ENCODE measurements at regions not wholly inside any gene's neighbourhood (a gene's known extent, or its start where the extent isn't known, plus 50 kb on each side); places are given as distances from the start of the nearest gene placed in this dataset.
"Not testable (repeated sequence)": the region's sequence is repeated elsewhere in the genome, so short reads cannot be mapped to it uniquely, and the experiment has no call there.

- peaks cover 7% of the 10 kb centered on the region for H3K27me3 Mint-ChIP-seq
- ATAC-seq: peak; percentile 48
- peaks cover 9% of the 10 kb centered on the region for H3K4me1 Mint-ChIP-seq
- no peaks in the 10 kb centered on the region for H3K9me3 Mint-ChIP-seq
- H3K27ac Mint-ChIP-seq: no peak overlapping the region
- no peaks in the 10 kb centered on the region for H3K36me3 Mint-ChIP-seq
- no peak overlapping the region for H3K4me3 Mint-ChIP-seq
Measured at GRCh38 chr6:155882527-155883333, 427.1 kb upstream of the NOX3 start.

- Mint-ChIP-seq H3K36me3 (no peaks in the 10 kb centered on the region), H3K4me1 (peaks cover 9% of the 10 kb centered on the region), H3K4me3 (no peak overlapping the region), H3K9me3 (no peaks in the 10 kb centered on the region), H3K27ac (no peak overlapping the region), H3K27me3 (no peaks in the 10 kb centered on the region)
- ATAC-seq: peak; percentile 35
Measured at GRCh38 chr6:155881826-155882526, 426.3 kb upstream of the NOX3 start.

GRCh38 chr6:155880900-155881299 is 425.3 kb upstream of the NOX3 start:
- Mint-ChIP-seq H3K27me3 (peaks cover 6% of the 10 kb centered on the region), H3K27ac (no peak overlapping the region), H3K4me3 (no peak overlapping the region), H3K4me1 (peaks cover 9% of the 10 kb centered on the region), H3K36me3 (no peaks in the 10 kb centered on the region), H3K9me3 (no peaks in the 10 kb centered on the region)
- ATAC-seq: no peak

- no peaks in the 10 kb centered on the region for H3K9me3 Mint-ChIP-seq
- H3K27me3 Mint-ChIP-seq: peaks cover 8% of the 10 kb centered on the region
- peaks cover 5% of the 10 kb centered on the region for H3K4me1 Mint-ChIP-seq
- no peak for ATAC-seq
- no peak overlapping the region for H3K27ac Mint-ChIP-seq
- no peak overlapping the region for H3K4me3 Mint-ChIP-seq
- no peaks in the 10 kb centered on the region for H3K36me3 Mint-ChIP-seq
Measured at GRCh38 chr6:155872961-155873360, 417.3 kb upstream of the NOX3 start.

GRCh38 chr6:155867682-155868081 is 412.0 kb upstream of the NOX3 start:
- no peak overlapping the region for H3K27ac Mint-ChIP-seq
- no peaks in the 10 kb centered on the region for H3K9me3 Mint-ChIP-seq

GRCh38 chr6:155866676-155867390 is 411.2 kb upstream of the NOX3 start:
- H3K4me1 Mint-ChIP-seq, H3K27me3 Mint-ChIP-seq, H3K9me3 Mint-ChIP-seq, H3K27ac Mint-ChIP-seq, ATAC-seq, H3K4me3 Mint-ChIP-seq, H3K36me3 Mint-ChIP-seq: not testable (repeated sequence)

More at GRCh38 chr6:155867682-155868081, 412.0 kb upstream of the NOX3 start:
- no peak for ATAC-seq
- Mint-ChIP-seq H3K4me3 (no peak overlapping the region), H3K4me1 (no peaks in the 10 kb centered on the region), H3K27me3 (no peaks in the 10 kb centered on the region), H3K36me3 (no peaks in the 10 kb centered on the region)

GRCh38 chr6:155861821-155862220 is 406.2 kb upstream of the NOX3 start:
- H3K36me3 Mint-ChIP-seq: peaks cover 8% of the 10 kb centered on the region
- no peaks in the 10 kb centered on the region for H3K27me3 Mint-ChIP-seq
- ATAC-seq: no peak
- no peak overlapping the region for H3K27ac Mint-ChIP-seq
- H3K4me3 Mint-ChIP-seq: no peak overlapping the region
- H3K4me1 Mint-ChIP-seq: no peaks in the 10 kb centered on the region
- H3K9me3 Mint-ChIP-seq: peaks cover 16% of the 10 kb centered on the region

GRCh38 chr6:155858906-155859305 is 403.3 kb upstream of the NOX3 start:
- not testable (repeated sequence) for H3K4me1 Mint-ChIP-seq, ATAC-seq, H3K4me3 Mint-ChIP-seq, H3K27me3 Mint-ChIP-seq, H3K36me3 Mint-ChIP-seq, H3K27ac Mint-ChIP-seq
- H3K9me3 Mint-ChIP-seq: peaks cover 16% of the 10 kb centered on the region

- peaks cover 8% of the 10 kb centered on the region for H3K9me3 Mint-ChIP-seq
- no peak overlapping the region for H3K27ac Mint-ChIP-seq
- H3K36me3 Mint-ChIP-seq: peaks cover 8% of the 10 kb centered on the region
- H3K4me1 Mint-ChIP-seq: no peaks in the 10 kb centered on the region
- no peaks in the 10 kb centered on the region for H3K27me3 Mint-ChIP-seq
- no peak overlapping the region for H3K4me3 Mint-ChIP-seq
- no peak for ATAC-seq
Measured at GRCh38 chr6:155854787-155855186, 399.1 kb upstream of the NOX3 start.

GRCh38 chr6:155853011-155853410 is 397.4 kb upstream of the NOX3 start:
- no peaks in the 10 kb centered on the region for H3K4me1 Mint-ChIP-seq
- H3K9me3 Mint-ChIP-seq: no peaks in the 10 kb centered on the region
- no peak for ATAC-seq
- no peak overlapping the region for H3K4me3 Mint-ChIP-seq
- no peaks in the 10 kb centered on the region for H3K36me3 Mint-ChIP-seq
- H3K27ac Mint-ChIP-seq: no peak overlapping the region
- H3K27me3 Mint-ChIP-seq: no peaks in the 10 kb centered on the region

- ATAC-seq: no peak
- H3K27me3 Mint-ChIP-seq: no peaks in the 10 kb centered on the region
- no peaks in the 10 kb centered on the region for H3K4me1 Mint-ChIP-seq
Measured at GRCh38 chr6:155850408-155850841, 394.8 kb upstream of the NOX3 start.

GRCh38 chr6:155847711-155848110 is 392.1 kb upstream of the NOX3 start:
- no peak overlapping the region for H3K4me3 Mint-ChIP-seq
- no peaks in the 10 kb centered on the region for H3K27me3 Mint-ChIP-seq
- no peaks in the 10 kb centered on the region for H3K36me3 Mint-ChIP-seq
- no peak for ATAC-seq
- H3K27ac Mint-ChIP-seq: no peak overlapping the region
- no peaks in the 10 kb centered on the region for H3K4me1 Mint-ChIP-seq
- peaks cover 12% of the 10 kb centered on the region for H3K9me3 Mint-ChIP-seq

More at GRCh38 chr6:155850408-155850841, 394.8 kb upstream of the NOX3 start:
- Mint-ChIP-seq H3K36me3 (no peaks in the 10 kb centered on the region), H3K4me3 (no peak overlapping the region), H3K27ac (no peak overlapping the region), H3K9me3 (peaks cover 11% of the 10 kb centered on the region)

- no peak for ATAC-seq
- Mint-ChIP-seq H3K4me3 (no peak overlapping the region), H3K27ac (no peak overlapping the region), H3K27me3 (peaks cover 16% of the 10 kb centered on the region), H3K36me3 (no peaks in the 10 kb centered on the region), H3K9me3 (no peaks in the 10 kb centered on the region), H3K4me1 (no peaks in the 10 kb centered on the region)
Measured at GRCh38 chr6:155837474-155837873, 381.8 kb upstream of the NOX3 start.

GRCh38 chr6:155832596-155832995 is 377.0 kb upstream of the NOX3 start:
- Mint-ChIP-seq H3K4me1 (no peaks in the 10 kb centered on the region), H3K4me3 (no peak overlapping the region), H3K27me3 (no peaks in the 10 kb centered on the region), H3K27ac (no peak overlapping the region), H3K9me3 (no peaks in the 10 kb centered on the region), H3K36me3 (no peaks in the 10 kb centered on the region)
- no peak for ATAC-seq

GRCh38 chr6:155830531-155830930 is 374.9 kb upstream of the NOX3 start:
- no peak overlapping the region for H3K4me3 Mint-ChIP-seq
- H3K27me3 Mint-ChIP-seq: no peaks in the 10 kb centered on the region
- ATAC-seq: no peak
- H3K36me3 Mint-ChIP-seq: no peaks in the 10 kb centered on the region
- no peak overlapping the region for H3K27ac Mint-ChIP-seq
- no peaks in the 10 kb centered on the region for H3K9me3 Mint-ChIP-seq
- no peaks in the 10 kb centered on the region for H3K4me1 Mint-ChIP-seq
